ENCODE measurements at regions not wholly inside any gene's neighbourhood (a gene's known extent, or its start where the extent isn't known, plus 50 kb on each side); places are given as distances from the start of the nearest gene placed in this dataset.
A peak's percentile ranks its signal among the peaks of the same experiment; 100 is the strongest.
"Not testable (repeated sequence)": the region's sequence is repeated elsewhere in the genome, so short reads cannot be mapped to it uniquely, and the experiment has no call there.

- intact Hi-C loops (cut with DNase I): no loop called here
- DNase-seq (ENCODE audit: missing footprints) (no peak), ATAC-seq (no peak)
These were observed 109.0 kb downstream of the ANXA3 start for GRCh38 chr4:78660559-78660958.

GRCh38 chr4:78661086-78661690, 109.6 kb downstream of the ANXA3 start:
- DNase-seq (ENCODE audit: missing footprints): no peak
- intact Hi-C loops (cut with DNase I): no loop called here
- no peak for ATAC-seq

- ATAC-seq (peak; percentile 48), DNase-seq (ENCODE audit: missing footprints) (no peak)
- intact Hi-C loops (cut with DNase I): no loop called here
These were observed 110.5 kb downstream of the ANXA3 start for GRCh38 chr4:78661921-78662521.

- DNase-seq (ENCODE audit: missing footprints) (no peak), ATAC-seq (no peak)
- intact Hi-C loops (cut with DNase I): no loop called here
These were observed 111.1 kb downstream of the ANXA3 start for GRCh38 chr4:78662658-78663057.

- intact Hi-C loops (cut with DNase I); DNase-seq (ENCODE audit: missing footprints); ATAC-seq: not testable (repeated sequence)
These were observed 111.9 kb upstream of the BMP2K start for GRCh38 chr4:78664296-78664695.

- intact Hi-C loops (cut with DNase I): no loop called here
- ATAC-seq: no peak
These were observed 110.9 kb upstream of the BMP2K start for GRCh38 chr4:78665216-78665770.

GRCh38 chr4:78666830-78667258, 109.3 kb upstream of the BMP2K start:
- no peak for DNase-seq (ENCODE audit: missing footprints)
- intact Hi-C loops (cut with DNase I): no loop called here
- peak; percentile 59 for ATAC-seq

More at GRCh38 chr4:78665216-78665770, 110.9 kb upstream of the BMP2K start:
- DNase-seq (ENCODE audit: missing footprints): no peak

GRCh38 chr4:78667325-78667724, 108.8 kb upstream of the BMP2K start:
- no peak for ATAC-seq
- intact Hi-C loops (cut with DNase I): no loop called here
- DNase-seq (ENCODE audit: missing footprints): no peak

- ATAC-seq (peak; percentile 48), DNase-seq (ENCODE audit: missing footprints) (no peak)
- intact Hi-C loops (cut with DNase I): no loop called here
These were observed 108.4 kb upstream of the BMP2K start for GRCh38 chr4:78667764-78668163.

- ATAC-seq (no peak), DNase-seq (ENCODE audit: missing footprints) (no peak)
- intact Hi-C loops (cut with DNase I): no loop called here
These were observed 106.7 kb upstream of the BMP2K start for GRCh38 chr4:78669453-78669852.

GRCh38 chr4:78671903-78672815, 104.0 kb upstream of the BMP2K start:
- DNase-seq (ENCODE audit: missing footprints) (no peak), ATAC-seq (no peak)
- intact Hi-C loops (cut with DNase I): no loop called here

GRCh38 chr4:78673337-78673736, 102.8 kb upstream of the BMP2K start:
- no peak for DNase-seq (ENCODE audit: missing footprints)
- intact Hi-C loops (cut with DNase I): no loop called here
- ATAC-seq: no peak

- ATAC-seq (no peak), DNase-seq (ENCODE audit: missing footprints) (no peak)
- intact Hi-C loops (cut with DNase I): no loop called here
These were observed 100.8 kb upstream of the BMP2K start for GRCh38 chr4:78675325-78675724.

- no peak for DNase-seq (ENCODE audit: missing footprints)
- ATAC-seq: no peak
- intact Hi-C loops (cut with DNase I): no loop called here
These were observed 94.1 kb upstream of the BMP2K start for GRCh38 chr4:78682070-78682469.

- intact Hi-C loops (cut with DNase I): no loop called here
- ATAC-seq: no peak
- DNase-seq (ENCODE audit: missing footprints): no peak
These were observed 92.8 kb upstream of the BMP2K start for GRCh38 chr4:78683352-78683751.

GRCh38 chr4:78684325-78685079, 91.6 kb upstream of the BMP2K start:
- intact Hi-C loops (cut with DNase I): no loop called here
- ATAC-seq: no peak
- DNase-seq (ENCODE audit: missing footprints): no peak

GRCh38 chr4:78687818-78688217, 88.3 kb upstream of the BMP2K start:
- DNase-seq (ENCODE audit: missing footprints) (no peak), ATAC-seq (no peak)
- intact Hi-C loops (cut with DNase I): no loop called here

GRCh38 chr4:78688366-78688765, 87.8 kb upstream of the BMP2K start:
- DNase-seq (ENCODE audit: missing footprints): no peak
- intact Hi-C loops (cut with DNase I): no loop called here
- no peak for ATAC-seq

- intact Hi-C loops (cut with DNase I): no loop called here
- ATAC-seq (no peak), DNase-seq (ENCODE audit: missing footprints) (no peak)
These were observed 86.9 kb upstream of the BMP2K start for GRCh38 chr4:78689261-78689660.
